ENCODE measurements at regions not wholly inside any gene's neighbourhood (a gene's known extent, or its start where the extent isn't known, plus 50 kb on each side); places are given as distances from the start of the nearest gene placed in this dataset.

- DNase-seq: no peak
- CTCF ChIA-PET: no interaction called here
- TF ChIP-seq CTCF (IDR thresholded peaks at IDR 0.05; ENCODE audit: unreplicated experiment): no peak
- Mint-ChIP-seq H3K27me3 (ENCODE audit: unreplicated experiment) (peaks cover 39% of the 10 kb centered on the region), H3K9me3 (ENCODE audit: low read depth, unreplicated experiment) (no peaks in the 10 kb centered on the region), H3K27ac (ENCODE audit: unreplicated experiment) (no peak overlapping the region), H3K36me3 (ENCODE audit: insufficient read depth, unreplicated experiment) (peaks cover 6% of the 10 kb centered on the region), H3K4me3 (ENCODE audit: low read depth, unreplicated experiment) (no peak overlapping the region), H3K4me1 (ENCODE audit: low read depth, unreplicated experiment) (no peaks in the 10 kb centered on the region)
- intact Hi-C loops (cut with micrococcal nuclease; ENCODE audit: unreplicated experiment): no loop called here
- no TSS peak for BruUV-seq (replicated peaks)
Measured at GRCh38 chr4:8727546-8728510, 135.3 kb downstream of the CPZ start.

- no peaks in the 10 kb centered on the region for H3K9me3 Mint-ChIP-seq (ENCODE audit: low read depth, unreplicated experiment)
- TF ChIP-seq CTCF (IDR thresholded peaks at IDR 0.05; ENCODE audit: unreplicated experiment): no peak
- no peaks in the 10 kb centered on the region for H3K4me1 Mint-ChIP-seq (ENCODE audit: low read depth, unreplicated experiment)
- peaks cover 6% of the 10 kb centered on the region for H3K36me3 Mint-ChIP-seq (ENCODE audit: insufficient read depth, unreplicated experiment)
- no peak overlapping the region for H3K27ac Mint-ChIP-seq (ENCODE audit: unreplicated experiment)
- H3K27me3 Mint-ChIP-seq (ENCODE audit: unreplicated experiment): peaks cover 41% of the 10 kb centered on the region
- CTCF ChIA-PET: no interaction called here
- BruUV-seq (replicated peaks): no TSS peak
- no peak for DNase-seq
- H3K4me3 Mint-ChIP-seq (ENCODE audit: low read depth, unreplicated experiment): no peak overlapping the region
- intact Hi-C loops (cut with micrococcal nuclease; ENCODE audit: unreplicated experiment): no loop called here
Measured at GRCh38 chr4:8727131-8727530, 134.6 kb downstream of the CPZ start.

- no TSS peak for BruUV-seq (replicated peaks)
- no peak overlapping the region for H3K27ac Mint-ChIP-seq (ENCODE audit: unreplicated experiment)
- CTCF ChIA-PET: no interaction called here
- intact Hi-C loops (cut with micrococcal nuclease; ENCODE audit: unreplicated experiment): no loop called here
- H3K27me3 Mint-ChIP-seq (ENCODE audit: unreplicated experiment): peaks cover 48% of the 10 kb centered on the region
- H3K36me3 Mint-ChIP-seq (ENCODE audit: insufficient read depth, unreplicated experiment): peaks cover 6% of the 10 kb centered on the region
- no peak for TF ChIP-seq CTCF (IDR thresholded peaks at IDR 0.05; ENCODE audit: unreplicated experiment)
- no peak for DNase-seq
- H3K4me1 Mint-ChIP-seq (ENCODE audit: low read depth, unreplicated experiment): no peaks in the 10 kb centered on the region
- no peak overlapping the region for H3K4me3 Mint-ChIP-seq (ENCODE audit: low read depth, unreplicated experiment)
- no peaks in the 10 kb centered on the region for H3K9me3 Mint-ChIP-seq (ENCODE audit: low read depth, unreplicated experiment)
Measured at GRCh38 chr4:8726344-8726851, 133.8 kb downstream of the CPZ start.

GRCh38 chr4:8725845-8726244 lies 133.3 kb downstream of the CPZ start:
- TF ChIP-seq CTCF (IDR thresholded peaks at IDR 0.05; ENCODE audit: unreplicated experiment): no peak
- H3K27ac Mint-ChIP-seq (ENCODE audit: unreplicated experiment): no peak overlapping the region
- H3K4me3 Mint-ChIP-seq (ENCODE audit: low read depth, unreplicated experiment): no peak overlapping the region
- CTCF ChIA-PET: no interaction called here
- no TSS peak for BruUV-seq (replicated peaks)
- intact Hi-C loops (cut with micrococcal nuclease; ENCODE audit: unreplicated experiment): no loop called here
- H3K9me3 Mint-ChIP-seq (ENCODE audit: low read depth, unreplicated experiment): no peaks in the 10 kb centered on the region
- no peak for DNase-seq
- H3K27me3 Mint-ChIP-seq (ENCODE audit: unreplicated experiment): peaks cover 51% of the 10 kb centered on the region
- H3K4me1 Mint-ChIP-seq (ENCODE audit: low read depth, unreplicated experiment): no peaks in the 10 kb centered on the region
- peaks cover 6% of the 10 kb centered on the region for H3K36me3 Mint-ChIP-seq (ENCODE audit: insufficient read depth, unreplicated experiment)
